AG04449 (cell line): ENCODE measurements at regions not wholly inside any gene's neighbourhood (a gene's known extent, or its start where the extent isn't known, plus 50 kb on each side); places are given as distances from the start of the nearest gene placed in this dataset.

Experiments used
- CTCF ChIA-PET: fragments of 350-600 bp; formaldehyde crosslinking; extraction: SDS; loops from one replicate; lab custom pipeline; 2021; ENCODE audit warnings: antibody characterized with exemption; lab: Yijun Ruan, JAX
- POLR2A ChIA-PET: fragments of 400-600, 350-600 bp; formaldehyde crosslinking; extraction: SDS; loops from one replicate; lab custom pipeline; 2020; ENCODE audit warnings: antibody characterized with exemption, inconsistent platforms; lab: Yijun Ruan, JAX
- DNase-seq: peaks from one replicate; pipeline ENCODE4 v3.0.0-alpha.2; 2010; ENCODE audit warnings: low read depth, low spot score
- H3K4me3 ChIP-seq: 2 replicates; pipeline ENCODE4 v1.5.1; 2011; ENCODE audit warnings: low read depth, mild to moderate bottlenecking, control low read depth, low read length
- CTCF ChIP-seq: IDR thresholded peaks from one replicate; pipeline ENCODE4 v1.5.1; 2011; ENCODE audit warnings: mild to moderate bottlenecking, moderate library complexity, low read length, control low read depth, inconsistent platforms; ENCODE audit not compliant: insufficient read depth; ENCODE audit errors: missing control alignments

- no peak for DNase-seq
Observed at GRCh38 chr1:80403471-80403893, 1397.0 kb upstream of the ADGRL4 start.

GRCh38 chr1:80402625-80403024 is 1396.1 kb upstream of the ADGRL4 start:
- TF ChIP-seq CTCF: no peak
- ChIA-PET POLR2A (no interaction called here), CTCF (no interaction called here)
- DNase-seq: no peak
- no peak overlapping the region for H3K4me3 ChIP-seq

More at GRCh38 chr1:80403471-80403893, 1397.0 kb upstream of the ADGRL4 start:
- no peak overlapping the region for H3K4me3 ChIP-seq
- ChIA-PET POLR2A (no interaction called here), CTCF (no interaction called here)
- TF ChIP-seq CTCF: no peak

GRCh38 chr1:80401757-80402156 is 1395.2 kb upstream of the ADGRL4 start:
- no peak for DNase-seq
- ChIA-PET CTCF (no interaction called here), POLR2A (no interaction called here)
- H3K4me3 ChIP-seq: no peak overlapping the region
- TF ChIP-seq CTCF: no peak

GRCh38 chr1:80392529-80392928 is 1386.0 kb upstream of the ADGRL4 start:
- ChIA-PET POLR2A (no interaction called here), CTCF (no interaction called here)
- H3K4me3 ChIP-seq: no peak overlapping the region
- no peak for TF ChIP-seq CTCF
- DNase-seq: no peak

- ChIA-PET CTCF (no interaction called here), POLR2A (no interaction called here)
- TF ChIP-seq CTCF: no peak
- no peak for DNase-seq
- no peak overlapping the region for H3K4me3 ChIP-seq
Observed at GRCh38 chr1:80385650-80386049, 1379.1 kb upstream of the ADGRL4 start.

- ChIA-PET CTCF (no interaction called here), POLR2A (no interaction called here)
- DNase-seq: no peak
- no peak overlapping the region for H3K4me3 ChIP-seq
- TF ChIP-seq CTCF: no peak
Observed at GRCh38 chr1:80384959-80385358, 1378.4 kb upstream of the ADGRL4 start.
